Inferior parietal cortex (tissue), 1 donor: ENCODE measurements at regions not wholly inside any gene's neighbourhood (a gene's known extent, or its start where the extent isn't known, plus 50 kb on each side); places are given as distances from the start of the nearest gene placed in this dataset.

Experiments used
- DNase-seq: peaks from one replicate; pipeline ENCODE4 v3.0.0-alpha.2; 2016; ENCODE audit errors: extremely low spot score

DNA sequence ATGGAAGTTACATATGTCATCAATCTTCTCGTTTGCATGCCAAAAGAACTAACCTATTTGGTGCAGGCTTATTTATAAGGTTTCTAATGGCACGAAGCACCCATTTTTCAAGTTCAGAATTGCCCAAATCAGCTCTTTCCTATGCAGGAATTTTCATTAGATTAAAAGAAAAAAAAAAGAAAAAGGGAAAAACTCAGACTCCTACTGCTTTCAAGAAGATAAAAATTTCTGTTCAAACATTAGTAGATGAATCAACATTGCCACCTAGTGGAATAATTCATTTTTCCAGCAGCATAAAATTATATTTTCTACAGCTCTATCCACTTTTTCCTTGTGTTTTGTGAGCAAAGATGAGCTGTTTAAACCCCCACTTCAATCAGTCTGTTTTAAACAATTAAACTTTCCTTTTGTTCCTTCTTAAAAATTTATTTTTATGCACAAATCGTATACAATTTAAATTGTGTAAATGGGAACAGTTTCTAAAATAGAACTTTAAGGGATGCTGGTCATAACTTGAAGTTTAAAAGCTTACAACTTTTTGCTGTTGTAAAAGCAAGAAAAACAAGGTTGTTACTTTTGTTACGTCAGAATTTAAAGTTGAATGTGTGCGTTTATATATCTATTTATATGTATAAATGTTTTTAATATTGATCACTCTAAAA lies 309.9 kb downstream of the ARAP2 start:
- DNase-seq = peak; percentile 84

DNA sequence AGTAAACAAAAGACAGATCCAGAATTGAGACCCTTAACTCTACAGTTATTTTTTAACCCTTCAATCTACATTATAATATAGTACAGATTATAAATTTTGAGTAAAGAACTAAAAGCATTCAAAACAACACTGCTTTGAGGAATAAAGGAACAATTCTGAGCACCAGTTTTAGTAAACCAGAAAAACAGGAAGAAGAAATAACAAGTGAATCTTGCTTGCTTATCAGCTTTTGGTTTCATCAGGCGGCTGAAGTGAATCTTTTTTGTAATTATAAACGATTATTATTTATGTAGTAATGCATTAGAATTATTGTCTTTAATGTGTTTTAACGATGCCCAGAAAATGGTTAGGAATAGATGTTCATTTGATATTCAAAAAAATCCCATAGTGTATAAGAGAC lies 305.4 kb downstream of the ARAP2 start:
- no peak for DNase-seq

DNA sequence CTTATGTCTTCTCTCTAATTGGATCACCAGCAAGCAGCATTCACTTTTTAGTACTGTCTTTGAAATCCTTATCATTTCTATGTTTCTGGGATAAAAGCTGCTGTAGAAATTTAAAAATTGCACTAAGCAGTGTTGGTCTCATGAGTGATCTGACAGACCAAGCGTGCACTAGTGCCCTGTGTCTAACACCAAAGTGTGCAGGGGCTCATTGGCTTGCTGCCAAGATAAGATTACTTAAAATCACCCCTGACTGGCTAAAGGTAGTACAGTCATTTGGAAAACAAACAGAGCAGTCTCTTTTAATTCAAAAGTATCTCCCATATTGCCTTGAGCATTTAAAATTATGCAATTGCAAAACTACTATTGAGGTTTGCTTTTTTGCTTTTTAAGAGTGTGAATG lies 304.6 kb downstream of the ARAP2 start:
- no peak for DNase-seq

GRCh38 chr4:35942092-35942491 lies 302.2 kb downstream of the ARAP2 start:
- no peak for DNase-seq

- DNase-seq = no peak
Measured at GRCh38 chr4:35943606-35944005, 300.7 kb downstream of the ARAP2 start.

DNA sequence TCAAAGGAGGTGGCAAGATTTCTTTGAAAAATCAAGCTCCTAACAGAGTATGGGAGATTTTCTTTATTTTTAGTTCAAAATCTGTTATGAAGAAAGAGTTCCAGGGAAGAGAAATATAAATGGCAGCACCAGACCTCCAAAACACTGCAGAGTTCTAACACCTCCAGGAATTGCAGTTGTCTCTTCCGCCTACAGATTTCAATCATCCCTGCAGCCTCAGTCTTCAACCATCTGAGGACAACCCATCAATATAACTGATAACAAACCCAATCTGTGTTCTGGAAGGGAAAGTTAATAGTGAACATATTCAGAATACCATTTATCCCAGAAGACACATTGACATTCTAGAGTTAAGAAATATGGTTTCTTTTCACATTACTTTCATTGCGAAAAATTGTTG lies 296.1 kb downstream of the ARAP2 start:
- no peak for DNase-seq

DNA sequence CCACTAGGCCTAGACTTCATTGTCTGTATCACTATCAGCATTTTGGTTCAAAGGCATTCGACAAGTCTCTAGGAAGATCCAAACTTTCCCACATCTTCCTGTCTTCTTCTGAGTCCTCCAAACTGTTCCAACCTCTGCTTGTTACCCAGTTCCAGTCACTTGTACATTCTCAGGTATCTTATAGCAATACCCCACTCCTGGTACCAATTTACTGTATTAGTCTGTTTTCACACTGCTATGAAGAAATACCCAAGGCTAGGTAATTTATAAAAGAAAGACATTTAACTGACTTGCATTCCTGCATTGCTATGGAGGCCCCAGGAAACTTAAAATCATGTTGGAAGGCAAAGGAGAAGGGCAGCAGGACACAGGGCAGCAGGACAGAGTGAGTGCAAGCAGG lies 293.9 kb downstream of the ARAP2 start:
- DNase-seq = no peak

DNA sequence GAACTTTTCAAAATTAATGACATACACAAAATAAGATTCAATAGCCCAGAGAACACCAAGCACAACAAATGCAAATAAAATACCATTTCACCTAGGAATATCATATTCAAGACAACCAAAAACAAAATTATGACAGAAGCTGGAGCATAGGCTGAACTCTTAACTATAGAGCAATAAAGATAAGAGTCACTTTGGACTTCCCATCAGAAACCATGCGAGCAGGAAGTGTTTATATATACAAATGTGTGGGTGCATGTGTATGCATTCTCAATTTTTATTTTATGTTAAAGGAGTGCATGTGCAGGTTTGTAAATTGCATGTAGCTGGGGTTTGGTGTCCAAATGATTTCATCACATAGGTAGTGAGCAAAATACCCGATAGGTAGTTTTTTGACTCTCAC lies 291.6 kb downstream of the ARAP2 start:
- no peak for DNase-seq

- no peak for DNase-seq
Measured at GRCh38 chr4:35963383-35963782, 280.9 kb downstream of the ARAP2 start.

DNA sequence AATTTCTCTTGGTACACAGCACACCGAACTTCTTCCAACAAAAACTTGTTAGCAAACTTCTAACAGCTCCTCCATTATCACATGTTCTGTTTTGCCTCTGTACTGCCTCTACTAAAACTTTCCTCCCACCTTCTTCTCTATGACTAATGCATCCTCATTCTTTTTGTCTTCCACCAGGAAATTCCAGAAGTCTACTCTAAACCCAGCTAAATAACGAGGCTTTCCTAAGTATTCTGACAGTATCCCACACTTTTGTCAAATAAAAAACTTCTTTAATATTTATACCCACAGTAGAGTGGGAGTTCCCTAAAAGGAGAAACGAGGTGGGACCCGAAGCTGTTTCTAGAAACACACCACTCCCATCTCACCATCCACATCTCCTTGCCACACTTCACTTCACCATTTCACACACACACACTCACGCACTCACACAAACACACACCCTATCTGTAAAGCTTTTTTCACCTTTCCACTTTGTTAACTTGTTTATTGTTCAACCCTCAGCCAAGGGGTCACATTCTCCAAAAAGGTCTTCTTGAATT lies 280.3 kb downstream of the ARAP2 start:
- DNase-seq = peak; percentile 12

- no peak for DNase-seq
Measured at GRCh38 chr4:35965300-35965699, 279.0 kb downstream of the ARAP2 start.

- no peak for DNase-seq
Measured at GRCh38 chr4:35966566-35966965, 277.7 kb downstream of the ARAP2 start.

DNA sequence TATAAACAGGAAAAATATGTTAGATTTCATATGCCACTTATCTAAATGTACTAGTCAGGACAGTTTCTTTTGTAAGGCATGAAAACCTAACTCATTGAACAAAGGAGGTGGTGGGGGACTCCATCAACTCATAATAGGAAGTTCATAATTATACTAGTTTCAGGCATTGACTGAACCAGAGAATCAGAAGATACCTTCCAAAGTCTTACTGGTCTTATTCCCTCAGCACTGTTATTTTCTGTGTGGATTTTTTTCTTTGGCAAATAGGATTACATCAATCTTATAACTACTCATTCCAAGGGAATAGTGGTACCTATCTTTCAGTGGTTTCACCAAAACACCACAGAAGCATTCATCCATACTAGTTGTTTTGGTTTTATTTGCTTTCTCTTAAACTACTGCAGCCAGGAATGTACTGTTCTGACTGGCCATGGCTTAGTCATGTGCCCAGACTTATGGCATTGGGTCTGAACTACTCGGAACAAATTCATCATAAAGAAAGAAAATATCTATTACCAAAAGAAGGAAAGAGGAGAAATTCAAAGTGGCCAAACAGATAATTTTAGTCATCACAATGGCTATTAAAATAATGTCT lies 273.9 kb downstream of the ARAP2 start:
- DNase-seq = no peak

DNA sequence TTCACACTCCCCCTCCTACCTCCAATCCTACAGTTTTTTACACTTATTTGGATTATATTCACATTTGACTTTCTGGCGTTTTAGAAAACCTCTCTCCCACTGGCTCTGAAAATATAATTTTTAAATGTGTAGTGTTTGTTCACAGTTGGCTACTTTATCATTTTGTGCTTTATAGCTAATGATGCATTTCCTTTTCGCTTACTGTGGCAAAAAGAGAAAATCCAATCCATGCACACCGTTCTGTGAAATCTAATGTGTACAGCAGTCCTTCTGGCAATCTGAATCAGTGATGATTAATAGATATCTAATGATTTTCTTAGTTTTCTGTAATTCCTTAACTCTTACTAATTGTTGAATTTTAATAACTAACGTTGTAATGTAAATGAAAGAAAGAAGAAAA lies 271.5 kb downstream of the ARAP2 start:
- DNase-seq = no peak

DNA sequence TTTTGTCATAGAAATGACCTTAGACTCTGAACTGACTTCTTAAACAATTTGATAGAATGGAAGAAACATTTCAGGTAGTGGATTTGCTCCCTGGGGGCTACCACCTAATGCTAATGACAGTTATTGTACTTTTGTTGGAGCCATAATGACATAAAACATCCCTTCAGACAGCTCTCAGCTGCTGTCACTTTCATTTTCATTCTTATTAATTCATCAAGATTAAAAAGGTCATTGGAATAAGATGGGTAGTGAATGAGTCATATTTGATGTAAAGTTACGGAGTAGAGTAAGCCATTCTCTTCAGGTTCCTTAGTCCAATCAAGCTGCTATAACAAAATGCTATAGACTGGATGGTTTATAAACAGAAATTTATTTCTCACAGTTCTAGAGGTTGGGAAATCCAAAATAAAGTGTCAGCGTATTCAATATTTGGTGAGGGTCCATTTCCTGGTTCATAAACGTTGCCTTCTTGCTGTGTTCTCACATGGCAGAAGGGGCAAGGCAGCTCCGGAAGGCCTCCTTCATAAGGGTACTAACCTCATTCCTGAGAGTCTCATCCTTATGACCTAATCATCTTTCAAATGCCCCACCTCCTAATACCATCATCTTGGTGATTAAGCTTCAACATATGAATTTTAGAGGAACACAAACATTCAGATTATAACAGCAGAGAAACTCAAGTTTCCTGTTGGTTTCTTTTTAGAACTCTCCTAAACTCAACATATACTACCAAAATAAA lies 268.5 kb downstream of the ARAP2 start:
- DNase-seq = no peak

- DNase-seq = no peak
Measured at GRCh38 chr4:35978551-35978950, 265.8 kb downstream of the ARAP2 start.

DNA sequence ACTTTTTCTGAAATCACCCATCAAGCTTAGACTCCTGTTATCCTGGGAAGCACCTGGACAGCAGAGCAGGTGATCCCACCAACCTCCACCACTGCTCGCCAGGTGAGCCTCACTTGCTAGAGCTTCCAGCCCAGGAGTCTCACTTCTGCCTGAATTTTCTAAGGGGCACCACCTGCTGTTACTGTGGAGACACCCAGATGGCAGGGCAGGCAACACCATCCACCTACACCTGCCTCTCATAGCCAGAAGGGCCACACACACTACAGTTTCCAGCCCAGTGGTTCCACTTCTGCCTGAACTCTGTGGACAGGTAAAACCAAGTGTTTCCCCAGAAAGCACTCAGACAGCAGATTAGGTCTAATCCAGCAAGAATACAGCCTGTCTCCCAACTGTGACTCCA lies 262.0 kb downstream of the ARAP2 start:
- no peak for DNase-seq

- DNase-seq = no peak
Measured at GRCh38 chr4:35986537-35986936, 257.8 kb downstream of the ARAP2 start.

DNA sequence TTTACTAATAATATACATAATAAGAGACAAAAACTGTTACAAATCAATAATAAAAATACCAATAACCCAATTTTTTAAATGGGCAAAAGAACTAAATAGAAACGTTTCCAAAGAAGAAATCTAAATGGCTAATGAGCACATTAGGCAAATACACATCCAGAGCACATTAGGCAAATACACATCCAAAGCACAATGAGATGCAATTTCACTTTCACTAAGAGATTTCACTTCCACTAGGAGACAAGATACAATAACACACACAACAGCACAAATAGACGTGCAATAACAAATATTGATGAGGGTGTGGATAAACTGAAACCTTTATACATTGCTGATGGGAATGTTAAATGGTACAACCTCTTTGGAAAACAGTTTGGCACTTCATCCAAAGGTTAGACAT lies 250.7 kb downstream of the ARAP2 start:
- no peak for DNase-seq

DNA sequence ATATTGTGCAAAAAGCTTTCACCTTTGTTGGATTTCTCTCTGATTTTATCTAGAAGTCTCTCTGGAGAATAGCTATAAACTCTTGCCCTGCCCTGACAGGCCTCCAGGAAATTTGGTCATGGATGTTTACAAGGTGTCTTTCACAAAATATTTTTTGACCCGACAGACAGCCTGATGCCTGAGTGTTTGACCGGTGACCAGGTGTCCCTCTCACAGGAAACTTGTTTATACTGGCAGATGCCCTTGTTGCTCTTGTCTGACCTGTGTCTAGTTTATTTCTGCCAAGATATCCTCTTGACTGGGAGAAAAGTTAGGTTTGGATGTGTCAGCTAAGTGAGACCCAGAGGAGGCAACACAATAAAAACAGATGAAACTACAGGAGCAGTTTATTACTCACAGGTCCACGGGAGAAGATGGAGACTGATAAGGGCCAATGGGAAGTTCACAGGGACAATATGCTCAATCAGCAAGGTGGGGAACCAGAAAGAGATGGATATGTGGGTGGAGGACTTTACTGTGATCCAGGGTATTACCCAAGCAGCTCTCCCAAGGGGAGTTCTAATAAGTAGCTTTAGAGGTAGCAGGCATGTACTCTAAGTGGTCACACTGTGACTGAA lies 243.3 kb downstream of the ARAP2 start:
- no peak for DNase-seq

GRCh38 chr4:36003051-36003450 lies 241.3 kb downstream of the ARAP2 start:
- DNase-seq = no peak

DNA sequence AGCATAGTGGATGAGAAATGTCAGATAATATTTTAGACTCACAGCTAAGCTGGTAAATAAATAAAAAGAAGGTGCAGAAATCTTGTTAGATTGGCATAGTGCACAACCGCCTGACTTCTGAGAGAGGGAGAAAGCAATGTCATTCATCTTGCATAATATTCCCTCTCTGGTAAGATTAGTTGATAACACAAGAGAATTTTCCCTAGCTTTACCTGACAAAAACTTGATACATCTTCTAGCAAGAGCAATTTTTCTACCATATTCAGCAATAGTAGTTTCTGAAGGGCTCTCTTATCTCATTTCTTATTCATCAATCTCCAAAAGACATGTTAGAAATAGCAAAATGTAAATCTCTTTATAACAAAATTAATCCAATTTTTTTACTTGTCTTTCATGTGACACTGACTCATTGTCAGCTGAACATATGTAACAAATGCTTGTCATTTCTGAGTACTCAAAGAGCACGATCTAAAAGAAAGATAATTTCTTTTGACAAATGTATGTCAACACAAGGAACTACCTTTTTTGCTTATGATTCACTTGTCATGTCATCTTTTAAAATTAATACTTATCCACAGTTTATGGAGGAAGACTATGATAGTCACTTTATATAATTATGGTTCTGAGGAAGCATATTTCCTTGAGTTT lies 240.0 kb downstream of the ARAP2 start:
- DNase-seq = no peak
